KBM-7 (cell line): ENCODE measurements at regions not wholly inside any gene's neighbourhood (a gene's known extent, or its start where the extent isn't known, plus 50 kb on each side); places are given as distances from the start of the nearest gene placed in this dataset.

Experiments used
- DNase-seq: peaks from one replicate; pipeline ENCODE4 v3.0.0-alpha.2; 2015
- in situ Hi-C: fragments of 300-500 bp; cut with MboI; formaldehyde crosslinking; loops from 2 replicates; pipeline ENCODE4 v1.14.3; 2020; ENCODE audit warnings: low sequenced_read_pairs, low pct_unique_long_range_greater_than_20kb, mixed read lengths

DNA sequence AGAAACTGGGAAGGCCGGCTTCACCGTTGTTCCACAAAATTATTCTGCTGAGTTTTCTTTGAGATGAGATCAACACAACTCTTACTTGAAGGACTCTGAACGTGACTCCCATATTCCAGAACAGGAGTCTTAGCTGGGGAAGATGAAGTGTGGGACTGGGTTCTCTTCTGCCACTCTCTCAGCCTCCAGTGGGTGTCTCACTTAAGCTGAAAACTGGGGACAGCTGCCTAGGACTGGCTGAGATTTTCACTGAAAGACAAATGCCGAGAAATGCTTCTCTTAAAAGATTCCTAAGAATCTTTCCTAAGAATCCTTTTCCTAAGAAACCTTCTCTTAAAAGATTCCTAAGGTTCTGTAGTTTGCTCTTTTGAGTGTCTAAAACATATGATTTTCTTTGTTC lies 156.6 kb upstream of the LHCGR start:
- in situ Hi-C loops, result no loop called here
- DNase-seq, result no peak

DNA sequence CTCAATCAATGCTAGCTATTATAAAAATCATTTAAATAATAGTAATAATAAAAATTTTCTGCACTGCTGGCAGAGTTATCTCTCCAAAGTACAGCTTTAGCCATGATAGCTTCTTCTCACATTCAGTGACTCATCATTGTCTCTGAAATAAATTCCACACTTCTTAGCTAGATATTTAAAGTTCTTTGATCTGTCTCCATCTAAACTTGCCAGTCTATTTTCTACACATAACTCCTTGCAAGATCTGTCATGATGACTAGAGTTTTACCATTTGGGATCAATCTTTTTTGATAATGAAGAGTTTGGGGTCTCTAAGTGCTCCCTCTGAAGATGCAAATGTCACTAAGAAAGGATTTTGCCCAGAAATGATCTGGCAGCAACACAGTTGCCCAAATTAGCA lies 155.4 kb upstream of the LHCGR start:
- no peak for DNase-seq
- in situ Hi-C loops, result no loop called here

DNA sequence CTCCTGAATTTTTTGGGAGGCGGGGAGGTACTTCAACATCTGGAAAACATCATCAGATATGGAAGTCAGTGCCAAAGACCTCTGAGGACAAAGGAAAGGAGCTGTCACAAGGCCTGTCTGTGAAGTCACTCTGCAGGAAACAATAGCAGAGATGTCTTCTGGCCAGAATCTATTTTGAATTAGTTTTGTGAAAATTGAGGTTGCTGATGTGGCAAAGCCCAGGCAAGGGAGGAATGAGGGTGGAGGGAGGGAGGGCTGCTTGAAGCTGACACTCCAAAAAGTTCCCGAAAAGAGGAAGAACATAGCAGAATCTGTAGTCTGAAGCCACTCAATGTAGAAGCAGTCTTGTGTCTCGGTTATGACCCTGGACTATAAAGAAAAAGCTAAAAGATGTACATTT lies 151.1 kb upstream of the LHCGR start:
- in situ Hi-C loops, result no loop called here
- DNase-seq, result no peak

DNA sequence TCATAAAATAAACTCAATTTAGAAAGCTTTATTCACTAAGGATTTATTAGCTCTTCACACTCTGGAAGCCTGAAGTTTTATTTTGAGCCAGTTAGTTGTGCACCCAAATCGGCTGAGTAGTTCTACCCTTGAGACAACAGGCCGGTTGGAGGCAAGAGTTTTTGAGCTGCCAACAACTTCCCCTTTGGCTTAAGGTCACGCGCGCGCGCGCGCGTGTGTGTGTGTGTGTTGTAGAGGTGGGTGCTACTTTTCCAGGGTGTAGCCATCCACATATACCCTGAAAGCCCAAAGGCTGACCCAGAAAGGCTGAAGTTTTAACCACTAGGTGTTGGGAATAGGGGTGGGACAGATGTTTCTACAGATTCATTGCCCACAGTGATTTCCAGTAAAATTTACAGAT lies 150.2 kb upstream of the LHCGR start:
- in situ Hi-C loops, result no loop called here
- peak; percentile 47 for DNase-seq

DNA sequence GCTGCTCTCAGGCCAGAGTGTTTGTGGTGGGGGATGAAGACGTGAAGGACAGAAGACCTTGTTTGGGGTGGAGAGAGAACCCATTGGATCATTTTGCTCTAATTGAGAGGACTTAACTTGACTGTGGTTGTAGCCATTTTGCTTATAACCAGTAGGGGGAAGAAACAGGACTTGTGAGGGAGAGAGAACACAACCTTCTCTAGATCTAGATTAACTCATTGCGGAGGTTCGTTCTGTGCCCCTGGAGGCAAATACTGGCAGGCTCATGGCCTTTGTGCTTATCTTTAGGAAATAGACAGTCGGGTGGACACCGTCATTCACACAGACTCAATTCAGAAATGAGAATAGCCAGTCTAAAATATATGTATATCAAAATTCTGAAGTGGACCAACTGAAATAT lies 147.0 kb upstream of the LHCGR start:
- in situ Hi-C loops, result no loop called here
- DNase-seq, result no peak

DNA sequence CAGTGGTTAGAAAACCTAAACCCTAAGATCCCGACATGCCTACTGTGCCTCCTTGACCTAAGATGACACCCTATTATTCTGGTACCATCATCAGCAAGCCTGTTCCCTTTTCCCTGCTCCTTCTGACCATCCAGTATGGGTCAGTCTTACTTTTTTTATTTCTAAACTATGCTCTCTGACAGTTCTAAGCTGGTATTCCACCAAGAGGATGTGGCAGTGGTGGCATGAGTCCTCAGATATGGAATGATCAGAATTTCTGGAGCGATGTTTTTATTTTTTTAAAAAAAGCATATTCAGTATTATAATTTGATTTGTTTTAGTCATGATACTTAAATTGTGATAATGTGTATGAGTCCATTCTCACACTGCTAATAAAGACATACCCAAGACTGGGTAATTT lies 145.9 kb upstream of the LHCGR start:
- in situ Hi-C loops, result no loop called here
- no peak for DNase-seq

DNA sequence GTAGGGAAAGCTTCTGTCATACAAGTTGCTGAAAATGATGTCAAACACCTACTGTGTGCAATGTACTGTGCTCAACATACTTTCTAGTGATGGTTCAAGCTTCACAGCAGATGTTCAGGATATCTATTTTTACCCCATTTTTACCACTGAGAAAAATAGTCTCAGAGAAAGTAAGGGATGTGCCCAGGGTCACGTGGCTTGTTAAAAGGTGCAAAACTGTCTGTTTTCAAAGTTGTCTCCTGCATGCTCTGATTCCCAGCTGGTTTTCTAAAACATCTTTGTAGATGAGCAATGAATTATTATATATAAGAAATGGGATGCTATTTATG lies 145.5 kb upstream of the LHCGR start:
- in situ Hi-C loops, result no loop called here
- no peak for DNase-seq

DNA sequence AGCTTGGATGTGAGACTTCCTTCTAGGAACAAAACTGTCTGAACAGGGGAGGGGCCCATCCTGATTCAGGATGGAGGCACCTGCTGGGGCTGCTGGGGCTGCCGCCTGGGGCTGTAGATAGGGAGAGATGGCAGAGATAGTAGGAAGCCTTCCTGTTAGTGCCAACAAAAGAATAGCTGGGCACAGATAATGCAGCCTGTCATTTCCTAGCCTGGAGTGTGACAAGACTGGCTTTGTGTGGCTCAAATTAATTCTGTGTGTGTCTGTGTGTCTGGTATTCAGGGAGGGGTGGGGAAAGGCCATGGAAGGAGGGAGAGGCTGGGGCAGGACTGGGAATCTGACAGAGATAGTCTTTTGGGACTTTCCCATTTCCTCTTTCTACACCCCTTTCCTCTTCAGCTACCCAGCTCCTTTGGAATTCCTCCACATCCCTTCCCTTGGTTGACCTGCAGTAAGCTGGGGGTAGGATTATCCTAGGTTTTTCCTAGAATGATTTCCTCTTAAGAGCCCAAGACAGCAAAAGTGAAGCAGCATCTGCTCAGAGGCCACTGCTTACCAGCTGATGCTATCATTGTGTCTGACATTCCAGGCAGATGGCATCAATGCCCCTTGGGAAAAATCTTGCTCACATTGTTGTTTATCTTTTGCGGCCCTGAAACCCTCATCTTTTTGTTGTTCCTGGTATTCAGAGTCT lies 144.9 kb upstream of the LHCGR start:
- no peak for DNase-seq
- in situ Hi-C loops, result no loop called here

DNA sequence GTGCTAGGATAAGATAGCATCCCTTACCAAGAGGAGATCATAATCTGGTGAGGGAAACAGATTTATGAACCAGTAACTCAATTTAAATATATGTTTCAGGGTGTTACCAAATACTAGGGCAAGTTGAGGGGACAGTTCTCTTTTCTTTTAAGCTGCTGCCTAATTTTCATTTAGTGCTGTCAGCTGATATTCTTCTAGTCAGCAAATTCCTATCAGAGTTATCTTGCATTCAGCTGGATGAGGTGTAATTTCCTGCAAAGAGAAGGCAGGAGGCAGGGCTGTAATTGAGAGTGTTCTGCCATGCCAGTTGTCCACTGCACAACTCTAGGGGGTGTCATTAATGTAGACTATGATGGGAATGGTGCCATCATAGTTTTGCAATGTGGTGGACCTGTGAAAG lies 141.3 kb upstream of the LHCGR start:
- in situ Hi-C loops, result no loop called here
- no peak for DNase-seq

DNA sequence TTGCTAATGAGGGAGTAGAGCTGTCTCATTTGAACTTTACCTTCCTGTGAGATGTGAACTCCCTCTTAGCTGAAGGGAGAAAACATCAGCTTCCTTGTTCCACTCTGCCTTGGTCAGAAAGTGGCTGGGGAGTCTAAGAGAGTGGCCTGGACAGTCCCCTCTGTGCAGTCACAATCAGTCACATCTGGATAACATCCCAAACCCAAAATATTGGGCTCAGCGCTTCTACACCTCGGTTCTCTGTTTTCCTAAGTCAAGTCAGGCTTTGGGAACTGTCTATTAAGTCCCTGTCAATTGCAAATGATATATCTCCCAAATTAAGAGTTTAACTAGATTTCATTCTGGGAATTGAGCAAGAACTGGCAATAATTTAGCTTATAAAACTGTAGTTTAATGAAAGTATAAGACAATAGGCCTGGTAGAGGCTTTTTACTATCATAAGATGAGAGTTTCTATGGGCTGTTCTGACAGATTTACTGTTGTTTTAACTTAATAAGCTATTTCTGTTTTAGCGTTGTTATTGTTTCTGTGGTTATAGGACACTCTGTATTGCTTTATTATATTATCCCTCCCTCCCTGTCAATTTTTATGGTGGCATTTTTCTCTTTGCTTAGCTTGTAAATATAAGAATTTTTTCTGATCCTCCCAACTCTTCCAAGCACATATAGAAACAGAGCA lies 135.1 kb upstream of the LHCGR start:
- in situ Hi-C loops, result no loop called here

DNA sequence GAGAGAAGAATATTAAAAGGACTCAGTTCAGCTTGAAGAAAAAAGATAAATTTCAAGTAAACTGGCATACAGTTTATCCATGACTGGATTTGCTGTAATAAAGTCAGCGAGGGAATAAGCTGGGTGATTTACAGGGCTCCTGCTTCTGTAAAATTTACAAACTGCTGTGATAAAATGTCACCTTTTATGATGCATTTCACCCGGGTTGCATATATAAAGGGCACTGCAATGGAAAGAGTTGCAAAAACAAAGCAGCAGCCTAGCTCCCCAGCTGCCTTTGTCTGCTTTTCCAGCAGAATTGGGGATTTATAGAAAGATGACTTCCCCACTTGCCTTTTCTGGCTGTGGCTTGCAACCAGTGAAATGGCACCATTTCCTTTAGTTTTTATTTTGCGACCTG lies 132.5 kb upstream of the LHCGR start:
- in situ Hi-C loops, result no loop called here
- no peak for DNase-seq

More for the DNA sequence above, 135.1 kb upstream of the LHCGR start:
- no peak for DNase-seq

DNA sequence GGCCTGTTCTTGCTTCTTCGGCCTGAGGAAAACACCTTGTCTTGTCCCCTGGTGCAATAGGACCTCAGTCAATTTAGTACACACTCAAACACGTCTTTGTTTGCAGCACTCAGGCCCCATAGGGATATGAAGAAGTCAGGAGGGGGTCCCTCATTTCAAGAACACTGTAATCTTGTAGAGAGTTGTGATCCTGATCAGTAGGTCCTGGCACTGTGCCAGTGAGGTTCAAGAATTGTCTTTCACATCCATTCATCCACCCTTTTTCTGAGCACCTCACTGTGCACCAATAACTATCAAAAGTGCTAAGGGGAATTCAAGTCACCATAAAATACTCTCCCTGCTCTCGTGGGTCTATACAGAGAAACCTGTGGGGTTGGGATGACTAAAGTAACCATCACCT lies 131.4 kb upstream of the LHCGR start:
- in situ Hi-C loops, result no loop called here
- DNase-seq, result no peak

DNA sequence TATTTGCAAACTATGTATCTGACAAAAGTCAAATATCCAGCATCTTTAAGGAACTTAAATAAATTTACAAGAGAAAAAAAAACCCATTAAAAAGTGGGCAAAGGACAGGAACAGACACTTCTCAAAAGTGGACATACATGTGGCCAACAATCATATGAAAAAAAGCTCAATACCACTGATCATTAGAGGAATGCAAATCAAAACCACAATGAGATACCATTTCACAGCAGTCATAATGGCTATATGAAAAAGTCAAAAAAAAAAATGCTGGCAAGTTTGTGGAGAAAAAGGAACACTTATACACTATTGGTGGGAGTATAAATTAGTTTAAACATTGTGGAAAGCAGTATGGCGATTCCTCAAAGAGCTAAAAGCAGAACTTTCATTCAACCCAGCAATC lies 130.3 kb upstream of the LHCGR start:
- in situ Hi-C loops, result no loop called here

DNA sequence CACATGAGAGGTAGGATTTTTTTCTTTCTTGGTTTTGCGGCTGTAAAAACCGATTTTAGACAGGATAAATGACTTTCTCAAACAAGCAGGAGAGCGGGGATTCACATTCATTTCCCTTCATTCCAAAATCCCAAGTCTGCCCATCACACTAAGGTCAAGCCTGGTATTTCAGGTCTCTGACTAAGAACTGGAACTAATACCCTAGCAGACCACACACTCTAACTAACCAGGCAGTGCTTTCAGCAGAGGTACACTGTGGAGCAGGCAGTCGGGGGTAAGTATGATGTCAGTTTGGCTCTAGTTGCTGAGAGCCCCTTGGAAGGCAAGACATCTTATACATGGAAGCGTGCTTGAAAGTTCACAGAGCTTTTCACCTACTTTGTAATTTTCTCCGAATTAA lies 128.1 kb upstream of the LHCGR start:
- DNase-seq, result no peak
- in situ Hi-C loops, result no loop called here

More for the DNA sequence above, 130.3 kb upstream of the LHCGR start:
- no peak for DNase-seq

DNA sequence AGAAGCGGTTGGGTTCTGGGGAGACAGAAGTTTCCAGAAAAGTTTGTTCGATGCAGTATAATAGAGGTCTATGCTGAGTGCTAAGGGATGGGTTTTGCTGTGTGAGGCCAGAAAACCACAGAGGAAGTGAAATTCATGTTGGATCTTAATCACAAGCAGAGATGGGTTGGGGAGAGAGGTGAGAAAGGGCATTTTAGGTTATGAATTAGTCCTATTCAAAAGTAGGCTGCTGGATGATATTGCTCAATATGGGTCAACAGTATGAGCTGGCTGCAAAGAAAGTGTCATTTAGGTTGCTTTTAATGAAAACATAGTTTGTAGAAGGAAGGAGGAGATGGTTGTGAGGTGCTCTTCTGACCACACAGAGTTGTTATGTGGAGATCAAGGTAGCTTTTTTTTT lies 118.8 kb upstream of the LHCGR start:
- in situ Hi-C loops, result no loop called here

DNA sequence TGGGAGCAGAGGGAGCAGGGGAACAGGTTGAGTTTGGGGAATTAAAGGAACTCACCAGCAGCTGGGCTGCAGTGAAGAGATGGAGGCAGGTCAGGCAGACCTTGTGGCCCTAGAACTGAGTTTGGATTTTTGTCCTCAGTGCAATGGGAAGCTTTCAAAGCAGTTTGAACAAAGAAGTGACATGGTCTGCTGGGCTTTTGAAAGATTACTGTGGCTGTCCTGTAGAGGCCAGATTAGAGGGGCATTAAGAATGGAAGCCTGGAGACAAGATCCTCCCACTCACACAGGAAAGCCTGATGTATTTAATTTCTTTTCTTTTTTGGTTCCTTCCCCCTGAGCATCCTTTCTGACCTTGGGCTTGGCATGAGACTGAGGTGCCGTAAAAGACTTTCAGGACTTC lies 118.1 kb upstream of the LHCGR start:
- in situ Hi-C loops, result no loop called here
- no peak for DNase-seq

More for the DNA sequence above, 118.8 kb upstream of the LHCGR start:
- DNase-seq, result no peak

DNA sequence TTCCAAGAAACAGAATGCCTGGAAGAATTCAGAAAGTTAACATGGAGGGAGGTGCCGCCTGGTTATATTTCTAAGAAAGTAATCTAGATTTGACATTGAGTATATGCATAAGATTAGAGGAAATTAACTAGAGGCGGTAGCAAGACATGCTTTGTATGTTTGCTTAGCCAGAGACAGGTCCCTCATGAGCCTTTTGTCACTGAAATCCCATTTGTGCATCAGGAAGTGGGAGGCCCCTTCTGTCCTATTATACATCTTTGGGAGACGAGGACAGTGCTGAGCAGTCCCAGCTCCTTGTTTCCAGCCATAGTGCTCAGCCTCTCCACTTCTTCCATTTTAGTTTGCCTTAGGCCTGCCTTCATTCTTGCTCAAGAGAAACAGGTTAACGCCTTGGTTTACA lies 115.4 kb upstream of the LHCGR start:
- no peak for DNase-seq
- in situ Hi-C loops, result no loop called here

DNA sequence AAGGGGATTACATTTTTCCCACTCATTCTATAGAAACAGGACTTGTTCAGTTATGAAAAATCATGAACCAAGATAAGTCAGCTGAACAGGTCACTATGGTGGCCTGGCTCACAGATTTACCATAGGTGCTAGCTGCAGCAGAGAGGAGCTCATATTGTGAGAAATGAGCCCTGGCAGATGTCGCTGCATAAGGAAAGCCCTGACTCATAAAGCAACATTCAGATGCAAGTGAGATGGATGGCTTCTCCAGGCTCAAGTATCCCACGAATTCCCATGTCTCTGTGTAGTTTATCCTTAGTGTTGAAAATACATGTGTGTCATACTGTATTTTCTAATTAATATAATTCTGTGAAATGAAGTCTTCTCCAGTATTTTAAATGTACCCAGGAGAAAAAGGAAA lies 115.0 kb upstream of the LHCGR start:
- in situ Hi-C loops, result no loop called here
- no peak for DNase-seq

DNA sequence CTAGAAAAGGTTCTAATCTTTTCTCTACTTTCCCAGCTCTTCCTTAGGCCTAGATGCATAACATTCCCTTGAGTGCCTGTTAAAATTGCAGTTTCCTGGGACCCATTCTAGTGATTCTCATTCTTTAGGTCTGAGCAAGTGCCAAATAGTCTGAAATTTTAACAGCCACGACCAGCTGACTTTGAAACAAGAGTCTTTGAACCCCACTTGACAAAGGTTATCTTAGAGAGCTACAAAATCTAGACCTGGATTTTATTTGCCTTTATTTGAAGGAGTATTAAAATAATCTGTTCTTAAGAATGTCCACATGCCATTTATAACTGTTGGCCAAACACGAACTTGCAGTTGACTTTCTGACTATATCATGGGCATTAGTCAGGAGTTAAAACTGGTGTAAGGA lies 110.2 kb upstream of the LHCGR start:
- no peak for DNase-seq
- in situ Hi-C loops, result no loop called here

DNA sequence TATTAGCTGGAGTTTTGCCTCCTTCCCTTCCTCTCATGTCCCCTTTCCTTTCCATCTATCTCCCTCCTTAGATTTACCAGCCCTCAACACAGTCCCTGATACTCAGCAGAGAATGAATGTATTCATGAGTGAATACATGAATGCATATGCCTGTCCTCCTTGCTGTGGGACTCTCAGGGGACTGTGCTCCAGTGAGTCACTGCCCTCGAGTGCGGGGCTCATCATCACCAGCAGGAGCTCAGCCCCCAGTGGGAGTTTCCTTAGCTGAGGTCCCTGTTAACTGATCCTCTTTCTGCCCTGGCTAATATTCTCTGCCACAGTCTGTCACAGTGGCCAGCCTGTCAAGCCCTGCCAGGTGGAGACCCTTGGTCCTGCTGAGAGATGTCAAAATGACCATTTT lies 104.9 kb upstream of the LHCGR start:
- DNase-seq, result no peak
- in situ Hi-C loops, result no loop called here

DNA sequence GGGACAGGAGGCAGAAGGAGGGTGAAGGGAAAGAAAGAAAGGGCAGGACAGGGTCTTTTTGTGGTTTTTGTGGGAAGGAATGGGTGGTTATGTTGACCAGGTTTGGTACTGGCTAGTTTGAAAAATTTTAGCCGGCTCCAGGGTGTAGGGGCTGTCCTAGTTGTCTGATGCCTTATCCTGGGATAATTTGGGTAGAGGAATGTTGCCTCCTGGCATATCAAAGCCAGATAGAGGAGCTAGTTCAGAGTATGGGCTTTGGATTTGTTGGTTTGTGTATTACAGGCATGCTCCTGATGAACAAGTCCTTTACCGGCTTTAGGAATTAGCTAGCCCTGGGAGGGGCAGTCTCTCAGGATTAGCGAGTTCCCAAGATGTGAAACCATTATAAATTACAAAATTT lies 101.1 kb upstream of the LHCGR start:
- no peak for DNase-seq
- in situ Hi-C loops, result no loop called here
